CD14-positive monocyte (primary cell): ENCODE measurements at regions not wholly inside any gene's neighbourhood (a gene's known extent, or its start where the extent isn't known, plus 50 kb on each side); places are given as distances from the start of the nearest gene placed in this dataset.

Experiments
- DNase-seq, 3 donors: peaks; one replicate each; pipeline ENCODE4 v3.0.0-alpha.2; 2011 to 2022
- H2AFZ ChIP-seq: 2 replicates; pipeline ENCODE4 v1.6.0; 2012; ENCODE audit warnings: mild to moderate bottlenecking, low read depth, low read length, inconsistent platforms; ENCODE audit not compliant: insufficient read depth, poor library complexity, severe bottlenecking
- H3K27ac ChIP-seq, 2 donors: 1 replicate in 1 of 2; 2 replicates in 1 of 2; pipeline ENCODE4 v1.5.1; 2012 to 2013; ENCODE audit warnings: low read length in 2 of 2, control low read depth in 1 of 2, inconsistent platforms in 1 of 2, low read depth in 1 of 2, mild to moderate bottlenecking in 1 of 2
- H3K27me3 ChIP-seq, 2 donors: one replicate each; pipeline versions ENCODE4 v1.6.0 to v1.6.1; 2011 to 2013; ENCODE audit warnings: low read length in 2 of 2; ENCODE audit not compliant: control insufficient read depth in 2 of 2, insufficient read depth in 2 of 2
- H3K36me3 ChIP-seq, 2 donors: replicated peaks in 1 of 2; 1 replicate in 1 of 2; 2 replicates in 1 of 2; pipeline versions ENCODE4 v1.5.1 to v1.6.1; 2012 to 2013; ENCODE audit warnings: low read length in 2 of 2, control low read depth in 1 of 2, inconsistent platforms in 1 of 2, mild to moderate bottlenecking in 1 of 2; ENCODE audit not compliant: insufficient read depth in 2 of 2, control insufficient read depth in 1 of 2
- H3K4me1 ChIP-seq, 2 donors: 1 replicate in 1 of 2; 2 replicates in 1 of 2; pipeline versions ENCODE4 v1.5.1 to v1.6.1; 2012 to 2013; ENCODE audit warnings: low read length in 2 of 2, control low read depth in 1 of 2, inconsistent platforms in 1 of 2, mild to moderate bottlenecking in 1 of 2, moderate library complexity in 1 of 2; ENCODE audit not compliant: insufficient read depth in 2 of 2, control insufficient read depth in 1 of 2
- H3K4me2 ChIP-seq: replicated peaks from 2 replicates; pipeline ENCODE3; 2012; ENCODE audit warnings: low read length, moderate library complexity, mild to moderate bottlenecking; ENCODE audit not compliant: poor library complexity, severe bottlenecking; ENCODE audit errors: extremely low read depth
- H3K4me3 ChIP-seq, 3 experiments: fragments of 200-600 bp in 1 of 3; sonication (generic) in 1 of 3; replicated peaks in 1 of 3; 1 replicate in 2 of 3; 2 replicates in 1 of 3; pipeline ENCODE4 v1.5.1; 2011 to 2013; ENCODE audit warnings: low read length in 3 of 3, mild to moderate bottlenecking in 3 of 3, control low read depth in 2 of 3, low read depth in 2 of 3, inconsistent platforms in 1 of 3, moderate library complexity in 1 of 3
- H3K79me2 ChIP-seq: 2 replicates; pipeline ENCODE4 v1.6.0; 2012; ENCODE audit warnings: mild to moderate bottlenecking, control low read depth, inconsistent platforms, low read length, moderate library complexity; ENCODE audit not compliant: insufficient read depth
- H3K9ac ChIP-seq: 2 replicates; pipeline ENCODE4 v1.6.0; 2017; ENCODE audit warnings: low read length, mild to moderate bottlenecking; ENCODE audit not compliant: insufficient read depth, poor library complexity, severe bottlenecking
- H3K9me3 ChIP-seq, 2 donors: replicated peaks in 1 of 2; 1 replicate in 1 of 2; 2 replicates in 1 of 2; pipeline versions ENCODE4 v1.5.1 to v1.6.1; 2012 to 2013; ENCODE audit warnings: low read length in 2 of 2, control low read depth in 1 of 2; ENCODE audit not compliant: control insufficient read depth in 1 of 2, insufficient read depth in 1 of 2
- H4K20me1 ChIP-seq: 2 replicates; pipeline ENCODE4 v1.6.0; 2012; ENCODE audit warnings: mild to moderate bottlenecking, low read length, control low read depth, moderate library complexity; ENCODE audit not compliant: insufficient read depth
- H3K27ac Mint-ChIP-seq, 7 donors: one replicate each; pipeline ENCODE4 v1.8.0; 2020; ENCODE audit warnings: mild to moderate bottlenecking in 7 of 7, mixed read lengths in 7 of 7, moderate library complexity in 6 of 7, inconsistent platforms in 2 of 7
- H3K27me3 Mint-ChIP-seq, 3 donors: one replicate each; pipeline ENCODE4 v1.8.0; 2021 to 2022; ENCODE audit warnings: low read depth in 3 of 3, mild to moderate bottlenecking in 3 of 3, mixed read lengths in 3 of 3, moderate library complexity in 3 of 3, inconsistent platforms in 1 of 3
- H3K36me3 Mint-ChIP-seq, 2 donors: one replicate each; pipeline ENCODE4 v1.8.0; 2020; ENCODE audit warnings: mixed read lengths in 2 of 2, inconsistent platforms in 1 of 2, mild to moderate bottlenecking in 1 of 2
- H3K4me1 Mint-ChIP-seq: one replicate; pipeline ENCODE4 v1.8.0; 2020; ENCODE audit warnings: mild to moderate bottlenecking, mixed read lengths
- H3K4me3 Mint-ChIP-seq, 2 donors: one replicate each; pipeline ENCODE4 v1.8.0; 2020; ENCODE audit warnings: mild to moderate bottlenecking in 2 of 2, mixed read lengths in 2 of 2, moderate library complexity in 1 of 2
- H3K9me3 Mint-ChIP-seq, 7 donors: one replicate each; pipeline ENCODE4 v1.8.0; 2020 to 2022; ENCODE audit warnings: mixed read lengths in 7 of 7, mild to moderate bottlenecking in 6 of 7, moderate library complexity in 6 of 7, inconsistent platforms in 2 of 7
- WGBS: methylation state at CpG from one replicate; pipeline ENCODE4 v1.1.5; 2013; ENCODE audit warnings: missing lambda C conversion rate; ENCODE audit not compliant: insufficient coverage; 5-methylcytosine and 5-hydroxymethylcytosine counted together
- intact Hi-C, 2 donors: fragments of 100-400 bp; cut with micrococcal nuclease; formaldehyde crosslinking; loops; one replicate each; pipeline versions ENCODE4 v1.15.0 to v1.15.1; 2023
- TF ChIP-seq, protein P1 (sequence below): fragments of 200-600 bp; IDR thresholded peaks from one replicate; pipeline ENCODE4 v1.8.0; 2022; ENCODE audit warnings: antibody characterized with exemption, mild to moderate bottlenecking

DNA sequence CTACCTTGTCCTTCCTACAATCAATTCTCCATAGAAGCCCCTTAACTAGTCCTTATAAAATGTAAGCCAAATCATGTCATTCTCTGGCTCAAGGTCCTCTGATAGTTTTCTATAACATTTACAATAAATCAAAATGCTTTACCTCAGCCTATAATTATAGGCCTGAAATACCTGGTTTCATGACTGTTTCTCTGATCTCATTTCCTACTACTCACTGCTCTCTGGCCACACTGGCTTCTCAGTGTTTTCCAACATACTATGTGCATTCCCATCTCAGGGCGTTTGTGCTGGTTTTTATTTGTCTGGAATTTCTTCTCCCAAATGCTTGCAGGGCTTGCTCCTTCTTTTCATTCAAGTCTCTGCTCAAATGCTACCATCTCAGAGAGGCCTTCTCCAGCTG lies 67.9 kb upstream of the MAGI3 start:
- peaks cover 0 to 3% (median 0%) of the 10 kb centered on the region in 3 donors for H3K27me3 Mint-ChIP-seq
- H3K4me1 Mint-ChIP-seq: no peaks in the 10 kb centered on the region
- no peaks in the 10 kb centered on the region for H3K9me3 ChIP-seq
- no peaks in the 10 kb centered on the region for H3K36me3 ChIP-seq
- H3K79me2 ChIP-seq: no peaks in the 10 kb centered on the region
- no peaks in the 10 kb centered on the region for H4K20me1 ChIP-seq
- intact Hi-C loops: no loop called here
- no peaks in the 10 kb centered on the region for H3K27me3 ChIP-seq
- no peak overlapping the region for H3K4me3 ChIP-seq
- TF ChIP-seq, protein P1, sequence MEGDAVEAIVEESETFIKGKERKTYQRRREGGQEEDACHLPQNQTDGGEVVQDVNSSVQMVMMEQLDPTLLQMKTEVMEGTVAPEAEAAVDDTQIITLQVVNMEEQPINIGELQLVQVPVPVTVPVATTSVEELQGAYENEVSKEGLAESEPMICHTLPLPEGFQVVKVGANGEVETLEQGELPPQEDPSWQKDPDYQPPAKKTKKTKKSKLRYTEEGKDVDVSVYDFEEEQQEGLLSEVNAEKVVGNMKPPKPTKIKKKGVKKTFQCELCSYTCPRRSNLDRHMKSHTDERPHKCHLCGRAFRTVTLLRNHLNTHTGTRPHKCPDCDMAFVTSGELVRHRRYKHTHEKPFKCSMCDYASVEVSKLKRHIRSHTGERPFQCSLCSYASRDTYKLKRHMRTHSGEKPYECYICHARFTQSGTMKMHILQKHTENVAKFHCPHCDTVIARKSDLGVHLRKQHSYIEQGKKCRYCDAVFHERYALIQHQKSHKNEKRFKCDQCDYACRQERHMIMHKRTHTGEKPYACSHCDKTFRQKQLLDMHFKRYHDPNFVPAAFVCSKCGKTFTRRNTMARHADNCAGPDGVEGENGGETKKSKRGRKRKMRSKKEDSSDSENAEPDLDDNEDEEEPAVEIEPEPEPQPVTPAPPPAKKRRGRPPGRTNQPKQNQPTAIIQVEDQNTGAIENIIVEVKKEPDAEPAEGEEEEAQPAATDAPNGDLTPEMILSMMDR: no peak
- H3K4me3 Mint-ChIP-seq: no peak overlapping the region
- H3K36me3 Mint-ChIP-seq: no peaks in the 10 kb centered on the region
- H3K4me1 ChIP-seq: no peaks in the 10 kb centered on the region
- no peak overlapping the region for H3K4me2 ChIP-seq
- no peak for DNase-seq
- no peak overlapping the region for H3K27ac Mint-ChIP-seq
- H3K9me3 Mint-ChIP-seq: peaks cover 0 to 5% (median 2%) of the 10 kb centered on the region in 7 donors
- H2AFZ ChIP-seq: no peak overlapping the region
- H3K27ac ChIP-seq: no peak overlapping the region
- H3K9ac ChIP-seq: no peak overlapping the region
- WGBS: 100% methylated on average over 1 of the region's 1 CpG

DNA sequence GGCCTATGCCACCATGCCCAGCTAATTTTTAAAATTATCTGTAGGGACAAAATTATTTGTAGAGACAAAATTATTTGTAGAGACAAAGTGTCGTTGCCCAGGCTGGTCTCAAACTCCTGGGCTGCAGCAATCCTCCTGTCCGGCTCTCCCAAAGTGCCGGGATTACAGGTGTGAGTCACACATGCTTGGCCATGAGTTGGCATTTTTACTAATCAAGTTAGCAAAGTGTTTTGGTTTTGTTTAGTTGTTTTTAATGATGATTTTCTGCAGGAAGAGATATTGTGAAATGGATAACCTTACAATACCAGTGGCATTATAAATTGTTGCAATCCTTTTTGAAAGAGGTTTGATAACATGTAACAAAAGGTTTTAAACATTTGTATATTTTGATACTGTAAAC lies 65.3 kb upstream of the MAGI3 start:
- Histone ChIP-seq H3K36me3 (no peaks in the 10 kb centered on the region), H4K20me1 (no peaks in the 10 kb centered on the region), H3K9me3 (no peaks in the 10 kb centered on the region), H3K4me2 (no peak overlapping the region), H3K79me2 (no peaks in the 10 kb centered on the region), H3K27me3 (no peaks in the 10 kb centered on the region), H3K9ac (no peak overlapping the region), H3K27ac (no peak overlapping the region), H3K4me3 (no peak overlapping the region), H3K4me1 (no peaks in the 10 kb centered on the region), H2AFZ (no peak overlapping the region)
- peaks cover 0 to 5% (median 2%) of the 10 kb centered on the region in 7 donors for H3K9me3 Mint-ChIP-seq
- TF ChIP-seq, protein P1: no peak
- H3K36me3 Mint-ChIP-seq: no peaks in the 10 kb centered on the region
- no peak overlapping the region for H3K4me3 Mint-ChIP-seq
- intact Hi-C loops: no loop called here
- no peaks in the 10 kb centered on the region for H3K4me1 Mint-ChIP-seq
- H3K27ac Mint-ChIP-seq: no peak overlapping the region
- H3K27me3 Mint-ChIP-seq: peaks cover 0 to 3% (median 0%) of the 10 kb centered on the region in 3 donors
- no peak for DNase-seq
- 100% methylated on average over 3 of the region's 3 CpGs for WGBS
